Loucy (cell line): ENCODE measurements at regions not wholly inside any gene's neighbourhood (a gene's known extent, or its start where the extent isn't known, plus 50 kb on each side); places are given as distances from the start of the nearest gene placed in this dataset.

Source experiments
- H2AFZ ChIP-seq: fragments of 200-600 bp; sonication (generic); 2 replicates; pipeline ENCODE4 v1.6.0; 2016; ENCODE audit warnings: antibody characterized with exemption, mild to moderate bottlenecking, low read length, moderate library complexity
- H3F3A ChIP-seq: fragments of 200-600 bp; 2 replicates; pipeline ENCODE4 v1.6.0; 2016; ENCODE audit warnings: antibody characterized with exemption, low read depth, mild to moderate bottlenecking
- H3K27me3 ChIP-seq: fragments of 200-600 bp; sonication (generic); 2 replicates; pipeline ENCODE4 v1.6.1; 2014; ENCODE audit warnings: low read length, mild to moderate bottlenecking; ENCODE audit not compliant: insufficient read depth, poor library complexity, severe bottlenecking
- H3K36me3 ChIP-seq: fragments of 200-600 bp; sonication (generic); 2 replicates; pipeline ENCODE4 v1.6.1; 2016; ENCODE audit warnings: low read length; ENCODE audit not compliant: insufficient read depth
- H3K4me1 ChIP-seq: fragments of 200-600 bp; sonication (generic); 2 replicates; pipeline ENCODE4 v1.5.1; 2014; ENCODE audit warnings: low read length, mild to moderate bottlenecking; ENCODE audit not compliant: insufficient read depth, poor library complexity, severe bottlenecking
- H3K4me2 ChIP-seq: fragments of 200-600 bp; sonication (generic); 2 replicates; pipeline ENCODE4 v1.6.0; 2014; ENCODE audit warnings: antibody characterized with exemption, low read length, low read depth, mild to moderate bottlenecking; ENCODE audit not compliant: poor library complexity, severe bottlenecking
- H3K4me3 ChIP-seq: fragments of 200-600 bp; sonication (generic); 2 replicates; pipeline ENCODE4 v1.5.1; 2014; ENCODE audit warnings: low read length, mild to moderate bottlenecking, mixed read lengths; ENCODE audit not compliant: poor library complexity, severe bottlenecking
- H3K79me2 ChIP-seq: fragments of 200-600 bp; sonication (generic); 2 replicates; pipeline ENCODE4 v1.6.1; 2014; ENCODE audit warnings: low read length; ENCODE audit not compliant: insufficient read depth
- H3K9ac ChIP-seq: fragments of 200-600 bp; sonication (generic); 2 replicates; pipeline ENCODE4 v1.6.0; 2014; ENCODE audit warnings: mild to moderate bottlenecking, low read depth, low read length, moderate library complexity; ENCODE audit not compliant: poor library complexity, severe bottlenecking
- H3K9me2 ChIP-seq: fragments of 200-600 bp; sonication (generic); replicated peaks from 2 replicates; pipeline ENCODE4 v1.6.1; 2016; ENCODE audit warnings: low read depth, low read length, mixed read lengths
- H3K9me3 ChIP-seq: fragments of 200-600 bp; sonication (generic); 2 replicates; pipeline ENCODE4 v1.6.1; 2014; ENCODE audit warnings: mild to moderate bottlenecking, antibody characterized with exemption, low read length, low read depth; ENCODE audit not compliant: insufficient read depth
- H4K20me1 ChIP-seq: fragments of 200-600 bp; sonication (generic); 2 replicates; pipeline ENCODE4 v1.6.0; 2014; ENCODE audit warnings: antibody characterized with exemption, low read length, mild to moderate bottlenecking; ENCODE audit not compliant: insufficient read depth, poor library complexity, severe bottlenecking
- CTCF ChIP-seq: fragments of 200-600 bp; sonication (generic); conservative IDR thresholded peaks from 2 replicates; pipeline ENCODE4 v1.5.1; 2014; ENCODE audit warnings: mild to moderate bottlenecking, antibody characterized with exemption, low read length
- EZH2phosphoT487 ChIP-seq: fragments of 200-600 bp; IDR thresholded peaks from 2 replicates; pipeline ENCODE4 v1.6.1; 2018; ENCODE audit warnings: antibody characterized with exemption, mild to moderate bottlenecking, moderate library complexity, borderline replicate concordance

- Histone ChIP-seq H3K9me2 (no peaks in the 10 kb centered on the region), H2AFZ (no peak overlapping the region), H3K9me3 (peaks cover 14% of the 10 kb centered on the region; the same call in 1 of the 2 replicates), H3K36me3 (no peaks in the 10 kb centered on the region), H3K4me1 (no peaks in the 10 kb centered on the region), H4K20me1 (no peaks in the 10 kb centered on the region), H3F3A (no peaks in the 10 kb centered on the region), H3K79me2 (no peaks in the 10 kb centered on the region), H3K9ac (no peak overlapping the region), H3K4me2 (no peak overlapping the region), H3K27me3 (no peaks in the 10 kb centered on the region), H3K4me3 (no peak overlapping the region)
- no peak for TF ChIP-seq EZH2phosphoT487
- TF ChIP-seq CTCF = no peak
Measured at GRCh38 chr2:239736358-239737143, 288.6 kb downstream of the NDUFA10 start.

- no peaks in the 10 kb centered on the region for H3F3A ChIP-seq
- no peak overlapping the region for H3K9ac ChIP-seq
- no peaks in the 10 kb centered on the region for H3K36me3 ChIP-seq
- H3K4me2 ChIP-seq = no peak overlapping the region
- TF ChIP-seq CTCF (no peak), EZH2phosphoT487 (no peak)
- no peak overlapping the region for H3K4me3 ChIP-seq
- no peaks in the 10 kb centered on the region for H3K9me2 ChIP-seq
- no peaks in the 10 kb centered on the region for H3K79me2 ChIP-seq
- H3K4me1 ChIP-seq = no peaks in the 10 kb centered on the region
- no peaks in the 10 kb centered on the region for H3K27me3 ChIP-seq
- H3K9me3 ChIP-seq = peaks cover 15% of the 10 kb centered on the region; the same call in 1 of the 2 replicates
- H4K20me1 ChIP-seq = no peaks in the 10 kb centered on the region
- no peak overlapping the region for H2AFZ ChIP-seq
Measured at GRCh38 chr2:239735829-239736357, 289.2 kb downstream of the NDUFA10 start.

- TF ChIP-seq EZH2phosphoT487 (no peak), CTCF (no peak)
- Histone ChIP-seq H3K4me3 (no peak overlapping the region), H3K4me2 (no peak overlapping the region), H3K36me3 (no peaks in the 10 kb centered on the region), H3F3A (no peaks in the 10 kb centered on the region), H3K9ac (no peak overlapping the region), H3K79me2 (no peaks in the 10 kb centered on the region), H3K9me3 (peaks cover 15% of the 10 kb centered on the region; the same call in 1 of the 2 replicates), H4K20me1 (no peaks in the 10 kb centered on the region), H3K4me1 (no peaks in the 10 kb centered on the region), H3K27me3 (no peaks in the 10 kb centered on the region), H2AFZ (no peak overlapping the region), H3K9me2 (no peaks in the 10 kb centered on the region)
Measured at GRCh38 chr2:239735131-239735828, 289.9 kb downstream of the NDUFA10 start.
